Astrocyte of the hippocampus (primary cell): ENCODE measurements at regions not wholly inside any gene's neighbourhood (a gene's known extent, or its start where the extent isn't known, plus 50 kb on each side); places are given as distances from the start of the nearest gene placed in this dataset.

Experiments
- DNase-seq: peaks from one replicate; pipeline ENCODE4 v3.0.0; 2011; ENCODE audit warnings: low read depth, low spot score

DNA sequence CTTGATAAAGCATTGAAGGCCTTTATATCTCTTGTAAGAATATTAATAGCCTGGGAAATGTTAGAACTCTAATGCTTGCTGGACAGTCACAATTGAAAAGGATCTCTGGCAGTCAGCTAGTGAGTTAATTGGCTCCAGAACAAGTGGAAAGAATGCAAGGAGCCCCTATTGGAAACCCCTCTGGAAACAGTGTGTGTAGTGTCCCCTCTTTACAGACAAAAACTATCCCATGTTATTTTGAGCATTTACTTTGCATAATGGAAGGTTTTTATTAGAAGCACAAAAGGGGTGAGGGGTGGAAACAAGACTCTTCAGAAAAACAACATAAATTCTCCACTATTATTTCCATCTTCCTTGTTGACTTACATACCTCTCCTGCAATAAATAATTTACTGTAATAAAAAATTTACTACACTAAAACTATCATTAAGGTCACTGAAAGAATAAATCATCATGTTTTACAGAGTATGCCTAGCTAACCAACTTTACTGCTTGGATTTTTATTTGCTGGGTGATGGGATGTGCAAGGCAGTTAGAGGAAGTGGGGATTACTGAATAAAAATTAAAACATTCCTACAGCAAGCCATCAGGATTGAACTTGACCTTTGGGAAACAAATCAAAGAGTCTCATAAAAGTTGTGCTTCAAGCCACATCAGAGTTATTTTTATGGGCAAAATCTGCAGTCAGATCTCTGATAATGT, 610.4 kb downstream of the TBC1D4 start:
- no peak for DNase-seq

DNA sequence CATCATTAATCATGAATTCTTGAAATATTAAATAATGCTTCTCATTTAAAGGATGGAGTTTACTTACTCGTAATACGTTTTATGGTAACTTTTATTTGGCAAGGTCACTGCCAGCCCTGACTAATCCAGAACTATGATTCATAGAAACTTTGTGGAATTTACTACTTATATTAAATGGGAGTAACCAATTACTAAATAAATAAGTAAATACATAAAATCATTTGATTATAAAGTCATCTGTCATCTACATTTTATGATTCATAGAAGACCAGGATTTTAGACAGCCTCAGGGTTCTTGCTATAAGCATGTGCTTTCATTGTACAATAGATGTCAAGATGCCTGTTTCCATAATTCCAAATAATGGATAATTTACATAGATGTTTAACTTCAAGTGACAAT, 611.1 kb downstream of the TBC1D4 start:
- DNase-seq: no peak

DNA sequence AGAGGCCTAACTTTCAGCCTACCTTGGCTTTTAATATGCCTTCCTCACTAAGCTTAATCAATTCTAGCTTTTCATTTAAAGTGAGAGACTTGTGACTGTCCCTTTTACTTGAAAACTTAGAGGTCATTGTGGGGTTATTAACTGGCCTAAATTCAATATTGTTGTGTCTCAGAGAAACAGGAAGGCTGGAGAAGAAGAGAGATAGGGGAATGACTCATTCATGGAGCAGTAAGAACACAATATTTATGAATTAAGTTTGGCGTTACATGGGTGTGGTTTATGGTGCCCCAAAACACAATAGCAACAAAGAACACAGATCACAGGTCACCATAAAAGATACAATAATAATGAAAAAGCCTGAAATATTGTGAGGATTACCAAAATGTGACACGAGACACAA, 612.1 kb downstream of the TBC1D4 start:
- DNase-seq: no peak

DNA sequence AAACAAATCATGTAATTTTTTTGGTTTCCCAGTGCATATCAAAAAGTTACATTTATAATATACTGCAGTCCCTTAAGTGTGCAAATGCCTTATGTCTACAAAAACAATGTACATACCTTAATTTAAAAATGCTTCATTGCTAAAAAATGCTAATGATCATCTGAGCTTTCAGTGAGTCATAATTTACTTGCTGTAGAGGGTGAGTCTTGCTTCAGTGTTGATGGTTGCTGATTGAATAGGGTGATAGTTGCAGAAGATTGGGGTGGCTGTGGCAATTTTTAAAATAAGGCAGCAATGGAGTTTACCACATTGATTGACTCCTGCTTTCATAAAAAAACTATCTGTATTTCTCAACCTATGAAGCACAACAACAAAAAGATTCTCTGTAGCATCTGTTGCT, 613.9 kb downstream of the TBC1D4 start:
- DNase-seq: no peak

DNA sequence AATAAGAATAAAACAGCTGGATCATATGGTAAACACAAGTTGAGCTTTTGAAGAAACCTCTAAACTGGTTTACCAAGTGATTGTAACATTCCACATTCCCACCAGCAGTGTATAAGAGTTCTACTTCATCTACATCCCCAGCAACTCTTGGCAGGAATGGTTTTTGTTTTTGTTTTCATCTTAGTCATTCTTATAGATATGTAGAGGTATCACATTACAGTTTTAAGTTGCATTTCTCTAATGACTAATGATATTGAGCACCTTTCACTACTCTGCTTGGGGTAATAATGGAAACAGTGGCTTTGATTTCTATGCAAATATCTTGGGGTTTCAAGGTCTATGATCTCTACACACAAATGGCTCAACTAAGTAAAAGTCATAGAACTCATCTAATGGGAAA, 614.5 kb downstream of the TBC1D4 start:
- no peak for DNase-seq

DNA sequence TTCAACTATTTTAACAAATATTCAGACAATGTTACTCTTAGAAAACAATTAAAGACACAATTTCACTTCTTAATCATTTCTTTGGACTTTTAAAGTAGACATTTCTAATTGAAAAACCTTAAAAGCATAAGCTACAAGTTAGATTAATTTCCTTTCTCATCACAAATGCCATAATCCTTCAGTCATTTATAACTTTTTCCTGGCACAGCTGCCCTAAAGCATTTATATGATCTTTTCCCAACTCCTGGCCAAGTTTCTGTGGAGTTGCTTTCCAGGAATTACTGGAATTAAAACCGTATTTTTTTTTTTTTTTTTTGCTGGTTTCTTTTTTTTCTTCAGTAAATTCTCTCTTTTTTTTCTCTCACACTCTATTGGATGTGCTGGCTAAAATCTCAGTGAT, 615.9 kb downstream of the TBC1D4 start:
- no peak for DNase-seq

DNA sequence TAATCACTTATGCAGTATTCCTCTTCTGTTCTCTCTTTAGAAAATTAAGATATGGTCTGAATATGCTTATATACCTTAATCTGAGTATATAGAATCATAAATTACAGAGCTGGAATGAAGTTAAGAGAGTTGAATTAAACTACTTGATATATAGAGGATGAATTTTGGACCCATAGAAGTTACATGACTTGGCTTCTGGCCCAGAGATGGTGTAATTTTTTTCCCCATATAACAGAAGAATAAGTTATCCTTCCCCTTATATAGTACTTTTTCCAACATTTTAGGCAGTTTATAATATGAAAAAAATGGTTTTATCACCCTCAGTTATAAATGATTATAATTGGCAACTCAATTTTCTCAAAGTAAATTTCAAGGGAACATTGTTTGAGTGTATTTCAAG, 616.3 kb downstream of the TBC1D4 start:
- DNase-seq: no peak

DNA sequence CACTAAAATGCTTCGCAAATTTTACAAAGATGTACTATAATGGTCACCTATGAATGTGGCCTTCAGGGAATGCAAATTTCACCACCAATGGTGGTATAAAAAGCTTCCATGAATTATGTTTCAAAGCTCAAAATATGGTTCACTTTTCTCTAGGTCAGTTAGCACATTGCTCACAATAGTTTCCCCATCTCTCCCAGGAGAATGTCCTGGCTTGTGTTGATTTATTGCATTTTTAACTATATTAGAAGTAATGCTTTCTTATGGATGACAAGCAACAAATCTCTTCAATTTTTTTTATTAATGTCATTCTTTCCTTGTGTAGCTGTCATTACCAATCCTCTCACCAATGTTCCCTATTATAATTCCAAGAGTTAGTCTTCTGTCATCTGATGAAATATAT, 621.2 kb downstream of the TBC1D4 start:
- no peak for DNase-seq

DNA sequence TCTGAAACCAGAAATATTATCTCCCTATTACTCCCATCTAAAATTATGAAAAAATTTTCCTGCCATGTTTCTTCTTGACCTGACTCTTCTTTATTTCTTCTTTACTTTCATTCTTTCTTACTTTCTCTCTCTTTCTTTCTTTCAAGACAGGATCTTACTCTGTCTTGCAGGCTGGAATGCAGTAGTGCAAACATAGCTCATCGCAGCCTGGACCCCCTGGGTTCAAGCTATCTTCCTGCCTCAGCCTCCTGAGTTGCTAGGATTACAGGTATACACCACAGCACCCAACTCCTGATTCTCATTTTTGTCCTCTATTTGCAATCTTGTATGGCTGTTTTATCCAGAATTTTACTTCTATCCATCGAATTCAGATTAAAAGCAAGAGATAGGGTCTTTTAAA, 631.1 kb downstream of the TBC1D4 start:
- no peak for DNase-seq

DNA sequence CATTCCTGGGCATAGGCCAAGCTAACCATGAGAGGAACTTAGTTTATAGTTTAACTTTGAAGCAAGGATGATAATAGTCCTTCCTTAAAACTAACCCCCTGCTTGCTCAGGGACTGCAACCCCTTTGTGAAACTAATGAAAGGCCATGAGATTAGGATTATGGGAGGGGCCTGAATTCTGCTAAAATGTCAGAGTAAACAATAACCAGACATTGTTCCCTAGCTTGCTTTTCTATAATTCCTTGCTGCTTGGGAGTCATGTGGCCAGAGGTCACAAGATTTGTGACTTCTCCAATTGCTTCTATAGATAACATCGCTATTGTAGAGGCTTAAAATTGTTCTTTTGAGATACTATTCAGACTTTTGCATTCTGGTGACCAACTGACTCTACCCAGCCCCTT, 634.0 kb downstream of the TBC1D4 start:
- no peak for DNase-seq

DNA sequence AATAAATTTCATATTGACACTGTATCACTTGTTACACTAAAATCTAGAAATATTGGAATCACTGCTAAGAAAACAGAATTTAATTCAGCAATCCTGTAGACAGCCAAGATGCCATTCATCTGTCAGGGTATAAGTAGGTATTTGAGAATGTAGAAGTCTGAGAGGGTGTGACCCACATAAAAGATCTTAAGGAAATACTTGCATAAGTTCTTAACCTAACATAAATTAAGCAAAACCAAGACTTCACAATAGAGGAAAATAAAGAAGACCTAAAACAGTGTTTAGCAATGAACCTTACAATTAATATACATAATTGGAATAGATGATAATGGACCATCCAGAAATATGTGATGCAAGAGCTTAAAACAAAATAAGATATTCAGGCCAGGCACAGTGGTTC, 636.2 kb downstream of the TBC1D4 start:
- DNase-seq: no peak

DNA sequence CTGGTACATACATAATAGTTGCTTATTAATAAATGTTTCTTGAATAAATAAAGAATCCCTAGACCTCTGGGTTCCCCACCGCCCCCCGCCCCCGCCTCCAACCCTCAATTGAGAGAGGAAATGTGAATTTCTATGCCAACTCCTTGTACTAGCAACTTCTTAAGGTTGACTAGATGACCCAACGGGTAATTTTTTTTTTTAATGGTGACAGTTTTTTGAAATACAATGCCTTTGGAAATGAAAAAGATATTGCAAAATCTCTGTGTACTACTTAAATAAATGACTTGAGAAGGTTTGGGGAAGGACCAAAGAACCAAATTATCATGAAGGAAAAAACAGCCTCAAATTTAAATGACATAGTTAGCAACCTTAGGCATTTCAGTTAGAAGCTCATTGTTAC, 640.3 kb downstream of the TBC1D4 start:
- DNase-seq: no peak

DNA sequence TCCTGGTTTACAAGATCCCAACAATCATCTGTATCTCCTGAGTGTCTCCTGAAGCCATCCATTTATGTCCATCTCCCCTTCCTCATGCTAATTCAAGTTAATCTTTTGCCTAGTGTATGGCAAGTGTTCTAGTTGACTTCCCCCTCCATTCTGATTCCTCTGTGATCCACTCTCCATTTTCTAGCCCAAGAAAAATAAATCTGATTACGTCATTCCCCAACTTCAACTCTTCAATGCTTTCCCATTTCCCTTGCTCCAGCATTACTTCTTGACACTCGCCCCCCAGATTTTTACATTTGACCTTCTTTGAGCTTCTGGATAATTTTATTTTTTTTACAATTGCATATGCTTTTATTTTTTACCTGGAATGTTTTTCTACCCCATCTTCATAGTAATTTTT, 640.8 kb downstream of the TBC1D4 start:
- no peak for DNase-seq

DNA sequence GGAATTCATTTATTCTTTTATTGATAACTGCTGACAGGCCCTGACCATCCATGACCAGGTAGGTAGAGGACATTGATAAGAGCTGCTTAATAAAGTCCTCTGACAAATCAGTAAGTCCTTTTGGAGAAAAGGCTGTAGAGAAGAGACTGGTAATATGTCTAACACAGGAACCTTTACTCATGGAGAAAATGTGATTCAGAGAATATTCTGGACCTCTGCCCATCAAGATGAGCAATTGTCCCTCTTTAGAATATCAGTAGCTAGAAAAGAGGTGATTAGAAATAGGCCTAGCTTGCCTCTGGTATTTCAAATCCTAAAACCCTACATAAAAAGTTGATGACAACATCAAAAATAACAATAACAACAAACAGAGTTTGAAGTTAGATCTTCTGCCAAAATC, 642.3 kb downstream of the TBC1D4 start:
- no peak for DNase-seq

DNA sequence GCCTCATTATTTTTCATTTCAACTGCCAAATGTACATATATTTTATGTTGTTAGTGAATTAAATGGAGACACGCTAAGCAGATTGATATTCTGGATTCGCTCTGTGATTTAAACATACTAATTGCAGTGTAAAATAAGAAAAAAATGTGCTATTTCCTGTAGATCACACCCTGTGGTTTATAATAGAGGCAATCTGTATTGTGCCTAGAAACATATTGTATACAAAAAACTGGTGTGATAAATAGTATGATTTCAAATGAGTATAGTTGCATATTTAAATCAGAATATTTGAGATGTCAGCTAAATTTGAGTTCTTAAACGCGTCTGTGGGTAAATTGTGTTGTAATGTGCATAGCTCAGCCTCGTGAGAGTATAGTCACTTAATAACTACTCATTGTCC, 643.9 kb downstream of the TBC1D4 start:
- DNase-seq: no peak

DNA sequence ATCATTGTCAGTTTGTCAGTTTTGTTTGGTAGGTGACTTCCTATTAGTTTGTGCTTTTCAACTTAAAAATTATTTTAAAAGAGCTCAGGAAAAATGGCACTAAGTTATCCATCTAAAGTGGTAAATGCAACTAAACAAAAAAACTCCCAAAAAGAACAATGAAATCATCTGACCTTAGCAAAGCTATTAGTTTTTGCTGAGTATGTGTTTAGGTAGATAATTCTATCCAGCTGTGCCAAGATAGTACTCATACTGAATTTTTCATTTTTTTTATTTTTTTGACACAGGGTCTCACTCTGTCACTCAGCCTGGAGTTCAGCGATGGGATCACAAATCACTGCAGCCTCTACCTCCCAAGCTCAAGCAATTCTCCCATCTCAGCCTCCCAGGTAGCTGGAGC, 645.3 kb downstream of the TBC1D4 start:
- DNase-seq: no peak

DNA sequence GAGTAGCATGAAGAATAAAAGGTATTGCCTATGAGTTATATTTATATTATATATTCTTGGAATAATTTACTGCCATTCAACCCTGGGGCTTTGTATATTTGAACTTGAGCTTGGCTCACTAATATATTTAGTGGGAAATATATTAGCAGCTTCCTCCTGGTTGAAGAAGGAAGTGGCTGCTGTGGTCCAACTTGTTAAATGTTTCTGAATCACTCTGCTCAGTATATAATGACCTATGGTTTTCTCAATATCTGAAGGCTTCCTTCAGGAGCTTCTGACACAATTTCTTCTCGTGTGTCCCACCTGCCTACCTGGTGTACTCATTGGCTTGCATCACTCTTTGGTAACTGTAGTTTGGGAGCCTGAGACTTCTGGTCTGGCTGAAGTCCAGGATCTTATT, 646.4 kb downstream of the TBC1D4 start:
- no peak for DNase-seq

DNA sequence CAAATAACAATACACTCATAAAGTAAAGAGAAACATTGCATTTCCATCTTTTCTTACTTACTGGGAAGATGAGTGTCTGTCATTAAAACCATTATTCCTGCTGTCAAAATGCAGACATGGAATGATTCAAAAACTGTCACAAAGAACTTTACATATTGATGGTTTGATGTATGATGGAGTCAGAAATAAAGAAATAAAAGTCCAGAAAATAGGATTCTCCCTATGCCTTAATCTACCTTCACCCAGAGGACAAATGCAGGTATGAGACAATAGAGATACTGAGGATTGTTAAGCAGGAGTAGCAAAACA, 656.1 kb downstream of the TBC1D4 start:
- no peak for DNase-seq

DNA sequence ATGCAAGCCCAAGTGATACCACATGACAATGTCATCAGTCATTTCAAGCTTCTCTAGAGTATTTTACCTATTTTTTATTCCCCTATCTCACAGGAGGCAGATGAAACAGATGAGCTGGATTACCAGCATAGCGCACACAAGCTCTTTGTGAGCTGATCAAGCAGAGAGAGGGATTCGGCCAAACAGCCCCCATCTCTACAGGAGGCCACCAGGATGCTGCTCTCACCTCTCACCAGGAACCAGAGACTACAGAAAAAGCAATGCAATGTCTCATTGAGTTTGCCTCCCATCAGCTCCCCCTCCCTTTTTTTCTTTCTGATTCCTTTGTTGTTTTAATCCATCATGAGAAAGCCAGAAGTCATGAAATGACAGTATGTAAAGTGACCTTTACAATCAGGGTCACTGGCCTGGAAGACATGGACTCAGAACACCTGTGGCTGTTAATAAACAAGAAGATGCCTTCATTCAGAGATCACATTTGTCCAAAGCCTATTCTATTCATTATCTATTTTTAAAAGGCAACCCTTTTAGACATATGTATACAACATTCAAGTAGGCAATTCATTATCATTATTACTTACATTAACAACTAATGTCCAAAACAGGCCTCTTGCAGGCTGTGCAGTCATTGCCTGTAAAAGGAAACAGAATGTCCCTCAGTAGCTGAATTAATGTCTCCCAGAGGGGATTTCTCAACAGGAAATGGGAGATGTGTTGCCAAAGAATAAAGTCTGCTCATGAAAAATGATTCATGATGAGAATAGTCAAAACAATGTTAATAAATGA, 656.6 kb downstream of the TBC1D4 start:
- DNase-seq: peak; percentile 7

DNA sequence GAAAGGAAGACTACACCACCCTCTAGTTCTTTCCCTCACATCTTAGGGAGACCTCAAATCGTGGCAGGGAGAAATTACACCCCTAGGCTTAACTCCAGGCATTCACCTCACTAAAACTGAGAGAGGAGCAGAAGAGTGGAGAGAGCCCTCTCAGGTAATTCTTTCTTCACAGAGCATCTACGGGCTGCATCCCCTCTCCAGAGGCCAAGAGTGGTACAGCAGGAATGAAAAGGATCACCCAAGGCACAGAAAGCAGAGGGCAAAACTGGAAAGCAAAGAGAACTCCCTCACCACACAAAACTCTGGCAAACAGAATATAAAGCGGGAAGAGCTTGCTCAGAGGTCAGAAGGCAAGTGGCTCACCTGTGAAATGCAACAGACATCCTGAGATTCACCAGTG, 661.2 kb downstream of the TBC1D4 start:
- no peak for DNase-seq

DNA sequence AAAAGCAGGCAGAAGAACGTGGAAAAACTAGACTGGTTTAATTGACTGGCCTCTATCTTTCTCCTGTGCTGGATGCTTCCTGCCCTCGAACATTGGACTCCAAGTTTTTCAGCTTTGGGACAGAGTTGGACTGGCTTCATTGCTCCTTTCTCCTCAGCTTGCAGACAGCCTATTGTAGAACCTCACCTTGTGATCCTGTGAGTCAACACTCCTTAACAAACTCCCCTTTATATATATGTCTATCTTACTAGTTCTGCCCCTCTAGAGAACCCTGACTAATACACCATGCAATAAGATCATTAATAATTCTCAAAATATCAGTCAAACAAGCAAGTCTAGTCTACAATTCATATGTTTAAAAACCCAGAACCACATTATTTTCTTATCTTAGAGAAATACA, 662.4 kb downstream of the TBC1D4 start:
- no peak for DNase-seq

DNA sequence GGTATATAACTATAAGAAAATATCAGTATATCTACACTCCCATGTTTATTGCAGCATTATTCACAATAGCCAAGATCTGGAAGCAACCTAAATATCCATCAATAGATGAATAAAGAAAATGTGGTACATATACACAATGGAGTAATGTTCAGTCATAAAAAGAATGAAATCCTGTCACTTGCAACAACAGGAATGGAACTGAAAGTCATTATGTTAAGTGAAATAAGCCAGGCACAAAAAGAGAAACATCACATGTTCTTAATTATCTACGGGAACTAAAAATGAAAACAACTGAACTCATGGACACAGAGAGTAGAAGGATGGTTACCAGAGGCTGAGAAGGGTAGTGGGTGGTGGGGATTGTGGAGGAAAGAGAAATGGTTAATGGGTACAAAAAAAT, 665.2 kb downstream of the TBC1D4 start:
- DNase-seq: no peak

DNA sequence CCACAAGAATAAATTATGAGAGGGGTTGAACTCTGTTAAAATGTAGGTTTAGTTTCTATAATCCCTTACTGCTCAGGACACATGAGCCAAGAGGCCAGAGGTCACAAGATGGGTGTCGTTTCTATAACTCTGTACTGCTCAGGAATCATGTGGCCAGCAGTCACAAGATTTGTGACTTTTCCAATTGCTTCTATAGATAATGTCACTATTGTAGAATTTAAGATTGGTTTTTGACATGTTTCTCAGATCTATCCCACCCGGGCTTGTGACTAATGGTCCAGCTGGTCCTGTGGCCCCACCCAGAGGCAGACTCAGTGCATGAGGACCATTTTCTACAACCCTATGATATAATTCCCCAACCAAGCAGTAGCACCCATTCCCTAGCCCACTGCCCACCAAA, 662.0 kb upstream of the KLF12 start:
- DNase-seq: no peak

DNA sequence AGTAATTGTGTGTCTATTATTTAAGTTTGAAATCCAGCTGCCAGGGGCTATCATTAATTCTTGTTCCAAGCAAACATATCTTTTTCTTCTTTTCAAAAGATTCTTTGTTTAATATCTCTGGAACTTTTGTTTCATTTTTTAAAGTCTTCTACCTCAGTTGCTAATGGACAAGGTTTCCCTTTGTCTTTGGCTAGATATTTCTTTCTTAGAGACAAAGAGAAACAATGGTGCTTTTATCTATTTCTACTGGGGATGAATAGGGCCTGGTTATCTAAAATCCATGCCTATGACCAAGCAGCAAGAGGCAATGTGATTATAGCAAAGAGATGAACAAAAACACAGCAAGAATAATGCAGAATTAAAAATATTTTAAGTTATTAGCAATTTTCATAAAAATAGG, 661.3 kb upstream of the KLF12 start:
- no peak for DNase-seq
